HL-60 (cell line): ENCODE measurements at regions not wholly inside any gene's neighbourhood (a gene's known extent, or its start where the extent isn't known, plus 50 kb on each side); places are given as distances from the start of the nearest gene placed in this dataset.

ENCODE experiments used
- GABPA ChIP-seq: IDR thresholded peaks from 2 replicates; pipeline ENCODE4 v1.6.1; 2012; ENCODE audit warnings: low read depth
- SPI1 ChIP-seq: IDR thresholded peaks from 2 replicates; pipeline ENCODE4 v1.6.1; 2012; ENCODE audit warnings: low read depth, mild to moderate bottlenecking, borderline replicate concordance
- TF ChIP-seq, protein P1 (sequence below): IDR thresholded peaks from one replicate; pipeline ENCODE4 v1.5.1; 2011; ENCODE audit warnings: low read length, control low read depth, inconsistent platforms; ENCODE audit not compliant: insufficient read depth
- TF ChIP-seq, protein P2 (sequence below): IDR thresholded peaks from 2 replicates; pipeline ENCODE4 v1.6.1; 2012; ENCODE audit warnings: low read depth; ENCODE audit not compliant: insufficient replicate concordance

DNA sequence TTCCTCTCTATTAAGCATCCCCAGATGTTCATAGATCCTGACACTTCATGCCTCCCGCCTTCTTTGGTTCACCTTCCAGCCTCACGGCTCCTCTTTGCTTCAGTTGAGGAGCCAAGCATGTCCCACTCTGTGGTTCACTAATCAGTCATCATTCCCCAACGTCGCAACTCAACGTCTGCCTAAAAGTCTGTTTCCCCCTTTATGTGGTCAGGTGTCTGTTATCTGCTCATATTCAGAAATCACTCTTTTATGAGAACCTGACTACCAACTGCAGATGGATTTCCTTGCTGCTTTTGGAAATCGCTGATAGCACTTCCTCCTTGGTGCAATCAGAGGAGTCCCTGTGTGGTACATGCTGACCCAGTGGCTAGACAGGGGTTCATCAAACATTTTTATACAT lies 94.1 kb upstream of the VANGL1 start:
- TF ChIP-seq GABPA (no peak), SPI1 (no peak)
- TF ChIP-seq, protein P1, sequence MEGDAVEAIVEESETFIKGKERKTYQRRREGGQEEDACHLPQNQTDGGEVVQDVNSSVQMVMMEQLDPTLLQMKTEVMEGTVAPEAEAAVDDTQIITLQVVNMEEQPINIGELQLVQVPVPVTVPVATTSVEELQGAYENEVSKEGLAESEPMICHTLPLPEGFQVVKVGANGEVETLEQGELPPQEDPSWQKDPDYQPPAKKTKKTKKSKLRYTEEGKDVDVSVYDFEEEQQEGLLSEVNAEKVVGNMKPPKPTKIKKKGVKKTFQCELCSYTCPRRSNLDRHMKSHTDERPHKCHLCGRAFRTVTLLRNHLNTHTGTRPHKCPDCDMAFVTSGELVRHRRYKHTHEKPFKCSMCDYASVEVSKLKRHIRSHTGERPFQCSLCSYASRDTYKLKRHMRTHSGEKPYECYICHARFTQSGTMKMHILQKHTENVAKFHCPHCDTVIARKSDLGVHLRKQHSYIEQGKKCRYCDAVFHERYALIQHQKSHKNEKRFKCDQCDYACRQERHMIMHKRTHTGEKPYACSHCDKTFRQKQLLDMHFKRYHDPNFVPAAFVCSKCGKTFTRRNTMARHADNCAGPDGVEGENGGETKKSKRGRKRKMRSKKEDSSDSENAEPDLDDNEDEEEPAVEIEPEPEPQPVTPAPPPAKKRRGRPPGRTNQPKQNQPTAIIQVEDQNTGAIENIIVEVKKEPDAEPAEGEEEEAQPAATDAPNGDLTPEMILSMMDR, result no peak
- TF ChIP-seq, protein P2, sequence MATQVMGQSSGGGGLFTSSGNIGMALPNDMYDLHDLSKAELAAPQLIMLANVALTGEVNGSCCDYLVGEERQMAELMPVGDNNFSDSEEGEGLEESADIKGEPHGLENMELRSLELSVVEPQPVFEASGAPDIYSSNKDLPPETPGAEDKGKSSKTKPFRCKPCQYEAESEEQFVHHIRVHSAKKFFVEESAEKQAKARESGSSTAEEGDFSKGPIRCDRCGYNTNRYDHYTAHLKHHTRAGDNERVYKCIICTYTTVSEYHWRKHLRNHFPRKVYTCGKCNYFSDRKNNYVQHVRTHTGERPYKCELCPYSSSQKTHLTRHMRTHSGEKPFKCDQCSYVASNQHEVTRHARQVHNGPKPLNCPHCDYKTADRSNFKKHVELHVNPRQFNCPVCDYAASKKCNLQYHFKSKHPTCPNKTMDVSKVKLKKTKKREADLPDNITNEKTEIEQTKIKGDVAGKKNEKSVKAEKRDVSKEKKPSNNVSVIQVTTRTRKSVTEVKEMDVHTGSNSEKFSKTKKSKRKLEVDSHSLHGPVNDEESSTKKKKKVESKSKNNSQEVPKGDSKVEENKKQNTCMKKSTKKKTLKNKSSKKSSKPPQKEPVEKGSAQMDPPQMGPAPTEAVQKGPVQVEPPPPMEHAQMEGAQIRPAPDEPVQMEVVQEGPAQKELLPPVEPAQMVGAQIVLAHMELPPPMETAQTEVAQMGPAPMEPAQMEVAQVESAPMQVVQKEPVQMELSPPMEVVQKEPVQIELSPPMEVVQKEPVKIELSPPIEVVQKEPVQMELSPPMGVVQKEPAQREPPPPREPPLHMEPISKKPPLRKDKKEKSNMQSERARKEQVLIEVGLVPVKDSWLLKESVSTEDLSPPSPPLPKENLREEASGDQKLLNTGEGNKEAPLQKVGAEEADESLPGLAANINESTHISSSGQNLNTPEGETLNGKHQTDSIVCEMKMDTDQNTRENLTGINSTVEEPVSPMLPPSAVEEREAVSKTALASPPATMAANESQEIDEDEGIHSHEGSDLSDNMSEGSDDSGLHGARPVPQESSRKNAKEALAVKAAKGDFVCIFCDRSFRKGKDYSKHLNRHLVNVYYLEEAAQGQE, result no peak
